Karpas-422 (cell line): ENCODE measurements at regions not wholly inside any gene's neighbourhood (a gene's known extent, or its start where the extent isn't known, plus 50 kb on each side); places are given as distances from the start of the nearest gene placed in this dataset.

ENCODE experiments used
- DNase-seq: peaks from one replicate; pipeline ENCODE4 v3.0.0-alpha.2; 2015
- H2AFZ ChIP-seq: fragments of 200-600 bp; sonication (generic); 2 replicates; pipeline ENCODE4 v1.6.1; 2014; ENCODE audit warnings: antibody characterized with exemption, low read length, mixed read lengths
- H3K27ac ChIP-seq: fragments of 200-600 bp; sonication (generic); 2 replicates; pipeline ENCODE4 v1.5.1; 2014; ENCODE audit warnings: mild to moderate bottlenecking, low read length, moderate library complexity
- H3K27me3 ChIP-seq: fragments of 200-600 bp; sonication (generic); 2 replicates; pipeline ENCODE4 v1.6.1; 2014; ENCODE audit warnings: low read length, mixed read lengths
- H3K36me3 ChIP-seq: fragments of 200-600 bp; sonication (generic); 2 replicates; pipeline ENCODE4 v1.6.1; 2014; ENCODE audit warnings: low read length, mixed read lengths; ENCODE audit not compliant: insufficient read depth
- H3K4me1 ChIP-seq: fragments of 200-600 bp; sonication (generic); 2 replicates; pipeline ENCODE4 v1.6.1; 2014; ENCODE audit warnings: mild to moderate bottlenecking, low read length, mixed read lengths
- H3K4me2 ChIP-seq: fragments of 200-600 bp; sonication (generic); 2 replicates; pipeline ENCODE4 v1.6.1; 2014; ENCODE audit warnings: low read length, low read depth, mild to moderate bottlenecking; ENCODE audit not compliant: poor library complexity, severe bottlenecking
- H3K4me3 ChIP-seq: fragments of 200-600 bp; sonication (generic); 2 replicates; pipeline ENCODE4 v1.5.1; 2014; ENCODE audit warnings: mild to moderate bottlenecking, antibody characterized with exemption, low read length, mixed read lengths
- H3K79me2 ChIP-seq: fragments of 200-600 bp; sonication (generic); 2 replicates; pipeline ENCODE4 v1.6.1; 2014; ENCODE audit warnings: mild to moderate bottlenecking, low read length, mixed read lengths
- H3K9ac ChIP-seq: fragments of 200-600 bp; sonication (generic); 2 replicates; pipeline ENCODE4 v1.6.0; 2014; ENCODE audit warnings: low read length
- H3K9me2 ChIP-seq: fragments of 200-600 bp; sonication (generic), shearing (Covaris generic); replicated peaks from 2 replicates; pipeline ENCODE4 v1.6.0; 2014; ENCODE audit warnings: mild to moderate bottlenecking, low read length, moderate library complexity; ENCODE audit not compliant: insufficient read depth
- H3K9me3 ChIP-seq: fragments of 300-700, 200-600 bp; sonication (generic); 2 replicates; pipeline ENCODE4 v1.6.1; 2014; ENCODE audit warnings: low read length, mixed read lengths
- H4K20me1 ChIP-seq: fragments of 200-600 bp; sonication (generic); 2 replicates; pipeline ENCODE4 v1.6.1; 2014; ENCODE audit warnings: mild to moderate bottlenecking, antibody characterized with exemption, low read length, low read depth; ENCODE audit not compliant: insufficient read depth

- Histone ChIP-seq H4K20me1 (no peaks in the 10 kb centered on the region), H3K9me2 (no peaks in the 10 kb centered on the region), H3K4me1 (no peaks in the 10 kb centered on the region), H3K4me3 (no peak overlapping the region), H3K9ac (no peak overlapping the region), H3K27ac (no peak overlapping the region), H2AFZ (no peak overlapping the region), H3K27me3 (no peaks in the 10 kb centered on the region), H3K4me2 (no peak overlapping the region), H3K36me3 (no peaks in the 10 kb centered on the region), H3K79me2 (no peaks in the 10 kb centered on the region), H3K9me3 (no peaks in the 10 kb centered on the region)
- no peak for DNase-seq
Measured at GRCh38 chr1:209376774-209377173, 206.7 kb upstream of the CAMK1G start.

- Histone ChIP-seq H3K27me3 (no peaks in the 10 kb centered on the region), H3K79me2 (no peaks in the 10 kb centered on the region), H2AFZ (no peak overlapping the region), H3K36me3 (no peaks in the 10 kb centered on the region), H3K9ac (no peak overlapping the region), H3K4me3 (no peak overlapping the region), H3K9me2 (no peaks in the 10 kb centered on the region), H3K4me1 (no peaks in the 10 kb centered on the region), H3K27ac (no peak overlapping the region), H4K20me1 (no peaks in the 10 kb centered on the region), H3K9me3 (no peaks in the 10 kb centered on the region), H3K4me2 (no peak overlapping the region)
- no peak for DNase-seq
Measured at GRCh38 chr1:209377995-209378394, 205.5 kb upstream of the CAMK1G start.

DNA sequence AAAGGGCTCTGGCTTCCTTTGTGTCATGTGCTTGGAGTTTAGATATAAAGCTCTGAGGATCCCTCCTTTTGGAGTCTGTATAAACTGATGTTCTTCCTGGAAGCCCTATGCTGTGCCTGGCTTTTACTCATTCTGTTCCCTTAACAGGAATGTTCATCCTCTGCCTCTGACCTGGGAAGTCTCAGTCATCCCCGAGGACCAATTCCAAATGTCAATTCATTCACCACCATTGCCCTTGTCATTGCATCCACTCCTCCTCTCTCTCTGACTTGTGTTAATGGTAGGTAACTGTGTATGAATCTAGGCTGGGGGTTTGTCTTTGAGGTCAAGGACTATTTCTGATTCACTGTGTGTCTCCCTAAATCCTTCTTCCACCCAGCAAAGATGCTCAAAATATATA lies 204.2 kb upstream of the CAMK1G start:
- Histone ChIP-seq H3K27ac (no peak overlapping the region), H3K4me1 (no peaks in the 10 kb centered on the region), H3K9me2 (no peaks in the 10 kb centered on the region), H3K9ac (no peak overlapping the region), H3K4me2 (no peak overlapping the region), H3K9me3 (no peaks in the 10 kb centered on the region), H3K79me2 (no peaks in the 10 kb centered on the region), H3K4me3 (no peak overlapping the region), H3K27me3 (no peaks in the 10 kb centered on the region), H4K20me1 (no peaks in the 10 kb centered on the region), H2AFZ (no peak overlapping the region), H3K36me3 (no peaks in the 10 kb centered on the region)
- no peak for DNase-seq

- Histone ChIP-seq H3K4me3 (no peak overlapping the region), H2AFZ (no peak overlapping the region), H3K4me2 (no peak overlapping the region), H3K27ac (no peak overlapping the region), H3K9me3 (no peaks in the 10 kb centered on the region), H3K9me2 (no peaks in the 10 kb centered on the region), H3K4me1 (no peaks in the 10 kb centered on the region), H3K79me2 (no peaks in the 10 kb centered on the region), H3K27me3 (no peaks in the 10 kb centered on the region), H3K36me3 (no peaks in the 10 kb centered on the region), H3K9ac (no peak overlapping the region), H4K20me1 (no peaks in the 10 kb centered on the region)
- no peak for DNase-seq
Measured at GRCh38 chr1:209380420-209380819, 203.1 kb upstream of the CAMK1G start.

GRCh38 chr1:209382231-209383100 lies 201.0 kb upstream of the CAMK1G start:
- H4K20me1 ChIP-seq: no peaks in the 10 kb centered on the region
- H3K27me3 ChIP-seq: no peaks in the 10 kb centered on the region
- H3K9me2 ChIP-seq: no peaks in the 10 kb centered on the region
- no peak overlapping the region for H3K4me3 ChIP-seq
- H3K36me3 ChIP-seq: no peaks in the 10 kb centered on the region
- no peaks in the 10 kb centered on the region for H3K4me1 ChIP-seq
- H3K4me2 ChIP-seq: no peak overlapping the region
- H3K79me2 ChIP-seq: no peaks in the 10 kb centered on the region
- no peak overlapping the region for H2AFZ ChIP-seq
- H3K27ac ChIP-seq: no peak overlapping the region
- no peak overlapping the region for H3K9ac ChIP-seq
- DNase-seq: no peak
- no peaks in the 10 kb centered on the region for H3K9me3 ChIP-seq

DNA sequence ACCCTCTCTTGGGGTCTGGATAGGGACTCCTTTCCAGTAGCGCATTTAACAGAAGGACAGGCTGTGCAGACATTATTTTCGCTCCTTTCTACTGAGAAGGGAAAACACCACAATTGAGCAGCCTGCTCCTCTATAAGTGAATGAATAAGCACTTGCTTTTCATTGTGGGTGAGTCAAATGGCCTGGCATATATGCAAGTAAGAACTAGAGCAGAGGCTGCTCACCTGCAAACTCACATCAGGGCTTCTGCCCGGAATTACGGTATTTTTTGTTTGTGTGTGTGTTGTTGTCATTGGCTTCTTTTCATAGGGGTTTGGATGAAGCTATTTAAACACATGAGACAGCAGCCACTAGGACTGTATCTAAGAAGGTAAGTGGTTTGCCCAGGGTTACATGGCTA lies 200.1 kb upstream of the CAMK1G start:
- no peaks in the 10 kb centered on the region for H3K36me3 ChIP-seq
- H3K27ac ChIP-seq: no peak overlapping the region
- DNase-seq: no peak
- no peaks in the 10 kb centered on the region for H3K9me3 ChIP-seq
- H3K4me3 ChIP-seq: no peak overlapping the region
- H2AFZ ChIP-seq: no peak overlapping the region
- no peaks in the 10 kb centered on the region for H3K4me1 ChIP-seq
- no peaks in the 10 kb centered on the region for H3K27me3 ChIP-seq
- H4K20me1 ChIP-seq: no peaks in the 10 kb centered on the region
- H3K9me2 ChIP-seq: no peaks in the 10 kb centered on the region
- no peak overlapping the region for H3K4me2 ChIP-seq
- no peak overlapping the region for H3K9ac ChIP-seq
- H3K79me2 ChIP-seq: no peaks in the 10 kb centered on the region

- Histone ChIP-seq H3K27me3 (no peaks in the 10 kb centered on the region), H3K27ac (no peak overlapping the region), H3K79me2 (no peaks in the 10 kb centered on the region), H2AFZ (no peak overlapping the region), H4K20me1 (no peaks in the 10 kb centered on the region), H3K4me1 (no peaks in the 10 kb centered on the region), H3K36me3 (no peaks in the 10 kb centered on the region), H3K9ac (no peak overlapping the region), H3K4me3 (no peak overlapping the region), H3K9me3 (no peaks in the 10 kb centered on the region), H3K9me2 (no peaks in the 10 kb centered on the region), H3K4me2 (no peak overlapping the region)
- no peak for DNase-seq
Measured at GRCh38 chr1:209383907-209384709, 199.4 kb upstream of the CAMK1G start.

- no peaks in the 10 kb centered on the region for H3K9me2 ChIP-seq
- H3K4me3 ChIP-seq: no peak overlapping the region
- no peak overlapping the region for H2AFZ ChIP-seq
Measured at GRCh38 chr1:209384710-209385550, 198.6 kb upstream of the CAMK1G start.

More at GRCh38 chr1:209384710-209385550, 198.6 kb upstream of the CAMK1G start:
- H3K4me1 ChIP-seq: no peaks in the 10 kb centered on the region
- no peak overlapping the region for H3K4me2 ChIP-seq
- H4K20me1 ChIP-seq: no peaks in the 10 kb centered on the region
- no peaks in the 10 kb centered on the region for H3K79me2 ChIP-seq
- H3K9ac ChIP-seq: no peak overlapping the region
- no peak overlapping the region for H3K27ac ChIP-seq
- H3K36me3 ChIP-seq: no peaks in the 10 kb centered on the region
- H3K27me3 ChIP-seq: no peaks in the 10 kb centered on the region
- no peak for DNase-seq
- H3K9me3 ChIP-seq: no peaks in the 10 kb centered on the region
